Epithelial cell of prostate (primary cell): ENCODE measurements at regions not wholly inside any gene's neighbourhood (a gene's known extent, or its start where the extent isn't known, plus 50 kb on each side); places are given as distances from the start of the nearest gene placed in this dataset.

Experiments
- DNase-seq: peaks from one replicate; pipeline ENCODE4 v3.0.0-alpha.2; 2011; ENCODE audit warnings: low read depth, low spot score
- H3K27ac ChIP-seq: fragments of 450-650 bp; 2 replicates; pipeline ENCODE4 v1.5.1; 2017; ENCODE audit warnings: mild to moderate bottlenecking

DNA sequence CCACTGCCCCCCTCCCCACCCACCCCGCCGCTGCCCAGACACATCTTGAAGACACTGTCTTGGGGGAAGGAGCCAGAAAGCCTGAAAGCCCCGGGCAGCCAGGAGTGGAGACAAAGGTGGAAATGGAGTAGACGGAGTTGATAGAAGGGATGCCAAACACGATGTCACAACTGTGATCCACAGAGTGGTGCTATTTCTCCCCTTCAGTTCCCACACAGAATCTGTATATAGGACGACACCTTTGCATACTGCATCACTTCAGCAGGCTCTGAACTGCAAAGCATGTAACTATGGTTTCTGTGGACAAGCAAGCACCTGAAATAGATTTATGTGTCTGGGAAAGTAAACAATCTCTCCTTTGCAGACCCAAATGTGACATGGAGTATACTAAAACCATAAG is 56.4 kb upstream of the F13A1 start:
- no peak overlapping the region for H3K27ac ChIP-seq
- no peak for DNase-seq

DNA sequence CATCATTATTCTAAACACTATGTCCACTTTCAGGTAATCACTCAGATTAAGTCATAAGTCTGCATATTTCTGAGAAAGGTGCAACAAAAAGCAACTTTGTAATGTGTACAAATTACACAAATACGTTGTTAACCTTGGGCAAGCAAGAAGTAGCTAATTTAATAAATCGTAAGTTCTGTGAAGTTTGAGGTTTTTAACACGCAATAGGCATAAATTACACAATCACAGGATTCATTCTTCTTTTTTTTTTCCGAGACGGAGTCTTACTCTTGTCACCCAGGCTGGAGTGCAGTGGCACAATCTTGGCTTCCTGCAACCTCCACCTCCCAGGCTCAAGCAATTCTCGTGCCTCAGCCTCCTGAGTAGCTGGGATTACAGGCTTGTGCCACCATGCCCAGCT is 57.2 kb upstream of the F13A1 start:
- H3K27ac ChIP-seq: no peak overlapping the region
- DNase-seq: no peak

DNA sequence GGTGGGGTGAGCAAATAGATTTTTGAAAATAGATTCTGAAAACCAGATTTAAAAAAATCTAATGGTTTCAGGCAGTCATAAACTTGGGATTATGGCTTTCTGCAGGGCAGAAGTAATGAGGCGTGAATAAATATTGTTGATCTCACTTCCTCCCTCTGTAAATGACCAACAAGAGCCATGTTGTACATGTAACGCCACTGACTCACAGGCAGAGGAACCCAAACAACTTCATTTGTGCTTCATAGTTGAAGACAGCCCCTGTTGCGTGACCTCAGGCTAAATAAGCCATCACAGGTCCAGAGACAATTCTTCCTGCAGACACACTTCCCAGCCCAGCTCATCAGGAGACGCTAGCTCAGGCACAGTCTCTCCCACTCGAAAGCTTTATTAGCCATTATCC is 59.1 kb upstream of the F13A1 start:
- no peak for DNase-seq
- no peak overlapping the region for H3K27ac ChIP-seq

DNA sequence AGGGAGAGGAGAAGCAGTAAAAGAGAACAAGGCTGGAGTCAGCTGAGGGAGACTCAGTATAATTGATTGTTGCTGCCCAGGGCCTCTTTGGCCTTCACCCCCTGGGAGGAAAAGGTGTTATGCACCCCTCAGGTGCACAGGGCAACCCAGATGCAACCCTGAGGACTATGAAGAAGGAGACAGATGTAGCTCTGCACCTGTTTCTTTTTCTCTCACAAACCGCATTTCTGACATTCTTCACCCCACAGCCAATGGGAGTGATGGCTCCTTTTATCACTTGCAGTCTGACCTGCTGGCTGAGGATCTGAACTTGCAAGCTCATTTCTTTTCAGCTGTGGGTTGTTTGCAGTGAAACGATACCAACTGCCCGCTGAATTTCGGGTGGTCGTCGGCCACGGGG is 64.1 kb upstream of the F13A1 start:
- DNase-seq: no peak
- no peak overlapping the region for H3K27ac ChIP-seq

DNA sequence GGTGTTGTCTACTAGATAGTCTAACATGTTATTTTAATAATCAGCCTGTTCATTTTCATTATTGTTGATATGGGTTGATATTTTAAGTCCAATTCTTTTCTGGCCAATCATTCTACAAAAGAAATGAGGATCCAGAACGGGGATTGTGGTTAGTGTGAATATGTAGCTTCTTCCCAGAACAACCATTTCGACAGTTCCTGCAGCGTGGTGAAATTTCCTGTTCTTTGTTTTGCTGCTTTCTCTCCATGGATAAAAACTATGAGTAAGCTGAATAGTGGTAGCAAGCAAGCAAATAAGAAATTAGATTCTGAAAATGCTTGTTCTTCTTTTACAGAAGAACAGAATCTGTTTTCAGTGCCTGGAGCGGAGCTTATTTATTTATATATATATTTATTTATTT is 65.5 kb upstream of the F13A1 start:
- no peak overlapping the region for H3K27ac ChIP-seq
- DNase-seq: no peak

DNA sequence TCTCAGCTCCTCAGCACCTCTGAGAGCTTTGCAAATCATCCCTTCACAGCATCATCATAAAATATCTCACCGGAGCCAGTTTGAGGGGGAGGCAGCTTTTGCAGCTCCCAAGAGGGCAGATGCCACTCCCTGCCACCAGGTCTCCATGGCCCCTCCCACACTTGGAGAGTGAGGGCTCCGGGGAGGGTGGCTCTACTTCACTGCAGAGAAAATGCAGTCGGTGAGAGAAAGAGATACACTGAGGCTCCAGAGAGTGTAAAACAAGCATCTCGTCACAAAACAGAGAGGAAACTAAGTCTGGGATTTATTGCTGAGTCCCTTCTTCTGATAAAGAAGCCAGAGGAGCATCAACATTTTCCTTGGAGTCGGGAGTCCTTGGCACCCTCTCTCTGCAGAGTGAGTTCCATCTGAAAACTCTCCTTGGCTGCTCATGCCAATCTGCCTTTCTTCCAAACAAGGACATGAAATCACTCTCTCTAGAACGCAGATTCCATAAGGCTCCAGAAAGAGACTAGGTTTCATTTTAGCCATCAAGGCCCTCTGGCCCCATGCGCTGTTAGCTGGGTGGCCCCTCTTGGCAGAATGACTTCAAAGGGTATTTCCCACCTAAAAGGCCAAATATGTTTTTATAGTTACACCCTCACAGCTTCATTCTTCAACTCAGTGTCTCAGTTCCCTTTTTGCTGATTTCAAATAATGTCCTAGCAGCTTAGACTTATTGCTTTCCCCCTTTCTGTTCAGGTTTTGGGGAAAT is 70.6 kb upstream of the F13A1 start:
- no peak overlapping the region for H3K27ac ChIP-seq
- no peak for DNase-seq

DNA sequence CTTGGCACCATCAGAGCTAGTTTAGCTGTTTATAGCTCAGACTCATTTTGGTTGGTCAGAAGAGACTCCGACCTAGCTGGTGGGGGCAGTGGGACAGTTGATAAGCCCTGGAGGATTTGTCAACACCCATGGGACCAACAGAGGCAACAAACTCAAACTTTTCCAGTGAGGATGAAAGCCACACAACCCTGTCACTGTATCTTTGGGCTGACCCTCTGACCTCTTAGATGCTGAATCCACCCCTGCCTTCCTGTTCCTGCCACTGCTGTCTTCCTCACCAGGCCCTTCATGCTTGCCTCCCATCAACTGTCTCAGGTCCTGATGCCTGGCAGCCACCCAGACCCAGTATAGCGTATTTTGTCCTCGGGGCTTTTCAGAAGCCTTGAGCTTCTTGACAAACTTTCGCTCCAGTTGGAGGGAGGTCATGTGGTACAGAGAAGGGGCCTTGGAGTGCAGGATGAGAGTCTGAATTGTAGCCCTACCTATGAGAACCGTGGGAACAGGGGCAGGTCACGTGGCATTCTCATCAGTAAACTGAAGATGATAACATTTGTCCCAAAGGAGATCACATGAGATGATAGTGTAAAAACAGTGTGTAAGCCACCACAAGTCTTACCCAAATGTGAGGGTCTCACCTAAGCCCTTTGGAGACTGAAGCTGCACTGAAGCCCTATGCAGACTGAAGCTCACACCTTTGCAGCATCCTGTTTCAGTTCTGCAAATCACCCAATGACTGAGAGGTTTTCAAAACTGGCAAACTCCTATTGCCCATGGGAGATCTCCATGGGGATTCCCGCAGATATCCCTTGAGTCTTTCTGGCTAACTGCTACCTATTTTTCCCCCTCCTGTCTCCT is 72.0 kb upstream of the F13A1 start:
- H3K27ac ChIP-seq: no peak overlapping the region
- DNase-seq: no peak

DNA sequence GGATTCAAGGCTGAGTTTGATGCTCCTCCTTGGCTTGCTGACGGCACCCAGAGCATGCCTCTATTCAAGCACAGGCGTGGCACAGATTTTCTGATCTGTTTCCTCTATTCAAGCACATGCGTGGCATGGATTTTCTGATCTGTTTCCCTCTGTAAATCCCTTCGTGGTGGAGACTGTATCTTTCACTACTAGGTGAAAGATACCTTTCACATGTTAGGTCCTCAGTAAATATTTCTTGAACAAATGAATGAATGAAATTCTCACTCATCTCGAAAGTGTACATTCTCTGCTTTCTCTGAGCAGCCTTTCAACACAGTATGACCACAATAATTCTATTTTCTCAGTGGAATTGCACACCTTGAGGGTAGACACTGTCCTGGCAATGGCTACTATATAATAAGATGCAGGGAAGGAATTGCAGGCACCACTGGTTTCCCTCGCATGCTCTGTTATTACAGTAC is 72.6 kb upstream of the F13A1 start:
- H3K27ac ChIP-seq: no peak overlapping the region
- DNase-seq: no peak

DNA sequence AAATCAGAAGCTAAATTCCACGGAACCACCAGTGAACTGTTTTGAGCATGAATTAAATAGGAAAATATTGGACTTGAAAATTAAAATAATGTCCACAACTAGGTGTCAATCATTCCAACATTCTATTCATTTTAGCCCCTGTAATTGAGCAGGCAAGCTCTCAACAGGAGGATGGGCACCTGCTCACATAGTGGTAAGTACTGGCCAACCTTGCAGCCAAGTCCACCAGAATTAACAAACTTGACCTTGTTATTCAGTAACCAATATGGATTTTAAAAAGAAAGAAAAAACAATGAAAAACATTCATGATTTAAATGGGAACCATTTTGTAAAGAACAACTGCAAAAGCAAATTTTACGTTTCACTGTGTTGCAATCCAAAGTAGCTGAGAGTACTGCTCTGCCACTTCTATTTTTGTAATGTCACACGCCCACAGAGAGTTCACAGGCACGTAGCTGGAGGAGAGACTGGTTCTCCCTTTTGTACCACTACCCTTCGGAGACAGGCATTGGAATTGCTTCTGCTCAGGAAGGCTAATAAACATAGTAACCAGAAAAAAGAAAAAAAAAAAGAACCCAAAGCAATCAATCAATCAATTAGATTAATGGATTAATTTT is 75.2 kb upstream of the F13A1 start:
- no peak overlapping the region for H3K27ac ChIP-seq

DNA sequence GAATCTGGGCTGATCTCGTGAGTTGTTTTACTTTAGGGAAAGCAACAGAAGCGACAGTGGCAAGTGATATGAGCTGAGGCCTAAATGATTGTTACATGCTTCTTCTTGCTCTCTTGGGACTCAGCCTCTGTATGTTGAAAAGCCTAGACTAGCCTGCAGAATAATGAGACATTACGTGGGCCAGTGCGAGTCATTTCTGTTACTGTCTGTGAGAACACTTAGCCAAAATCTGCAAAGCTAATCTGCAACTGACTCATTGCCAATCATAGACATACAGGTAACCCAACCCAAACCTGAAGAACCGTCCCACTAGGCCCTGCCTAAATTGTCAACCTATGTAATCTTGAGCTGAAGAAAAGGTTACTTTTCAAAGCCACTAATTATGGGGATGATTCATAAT is 77.4 kb upstream of the F13A1 start:
- H3K27ac ChIP-seq: no peak overlapping the region
- peak; percentile 57 for DNase-seq

More for the DNA sequence above, 75.2 kb upstream of the F13A1 start:
- DNase-seq: no peak

DNA sequence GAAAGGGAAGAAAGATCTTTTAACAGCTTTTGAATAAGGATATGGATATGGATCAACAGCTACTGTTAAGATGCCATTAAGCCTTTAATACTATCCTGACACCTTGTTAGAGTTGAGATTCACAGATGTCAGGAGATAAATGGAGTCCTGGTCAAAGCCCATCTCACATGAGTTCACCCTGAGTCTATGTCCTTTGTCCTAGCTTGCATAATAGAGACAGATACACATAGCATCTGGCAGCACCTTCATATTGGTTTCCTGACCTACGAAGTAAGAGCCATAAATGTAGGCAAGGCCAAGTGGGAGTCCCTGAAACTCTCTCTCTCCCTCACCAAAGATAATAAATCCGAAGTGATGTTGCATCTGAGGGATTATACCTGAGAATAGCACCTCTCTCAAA is 79.1 kb upstream of the F13A1 start:
- no peak for DNase-seq
- H3K27ac ChIP-seq: no peak overlapping the region

DNA sequence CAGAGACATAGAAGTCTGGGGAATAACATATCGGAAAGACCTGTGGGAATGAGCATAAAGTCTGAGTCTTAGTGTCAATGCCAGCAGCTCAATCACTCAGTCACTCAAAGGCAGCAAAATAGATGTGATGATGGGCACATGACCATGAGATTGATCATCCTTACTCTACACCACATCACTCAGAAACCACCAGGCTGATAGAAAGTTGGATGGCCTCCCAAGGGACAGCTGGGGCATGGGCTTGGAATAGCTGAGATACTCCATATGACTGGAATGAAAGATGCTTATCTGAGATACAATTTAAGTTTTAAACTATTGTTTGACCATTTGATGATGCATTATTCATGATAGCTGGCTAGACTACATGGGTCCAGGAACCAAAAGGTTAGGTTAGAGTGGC is 80.9 kb upstream of the F13A1 start:
- no peak for DNase-seq
- H3K27ac ChIP-seq: no peak overlapping the region

DNA sequence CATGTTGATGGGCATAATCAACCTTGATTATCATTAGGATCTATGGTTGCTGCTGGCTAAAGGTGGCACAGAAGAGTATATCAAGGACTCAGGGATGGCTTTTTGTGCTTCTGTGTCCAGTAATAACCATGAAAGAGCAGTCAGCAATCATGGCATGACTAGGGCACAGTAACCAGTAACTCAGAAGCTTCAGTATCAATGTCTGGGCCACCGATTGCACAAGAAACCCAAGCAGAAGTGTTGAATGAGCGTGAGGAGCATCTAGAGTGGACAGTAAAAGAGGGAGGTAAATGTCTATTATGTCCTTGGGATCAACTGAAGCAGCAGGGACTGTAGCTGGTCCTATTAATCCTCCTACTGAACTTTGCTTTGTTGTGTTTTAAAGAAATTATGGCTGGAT is 81.5 kb upstream of the F13A1 start:
- no peak for DNase-seq
- H3K27ac ChIP-seq: no peak overlapping the region

DNA sequence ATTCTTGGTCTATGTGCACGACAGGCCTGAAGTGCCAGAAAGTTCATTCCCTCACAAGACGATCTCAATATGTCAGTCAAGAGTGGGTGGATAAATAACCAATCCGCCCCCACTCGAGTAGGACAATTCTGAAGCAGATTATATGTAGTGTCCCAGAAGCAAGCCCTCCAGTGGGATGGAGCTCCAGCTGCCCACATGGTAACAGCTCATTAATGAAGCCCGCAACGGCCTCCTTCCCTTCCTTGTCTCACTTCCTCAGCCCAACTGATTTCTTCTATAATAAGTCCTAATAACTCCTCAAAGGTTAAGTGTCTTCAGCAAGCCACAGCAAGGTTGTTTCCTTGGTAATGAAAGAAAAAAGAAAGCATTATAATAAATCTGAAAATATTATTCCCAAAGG is 82.1 kb upstream of the F13A1 start:
- DNase-seq: no peak
- H3K27ac ChIP-seq: no peak overlapping the region

DNA sequence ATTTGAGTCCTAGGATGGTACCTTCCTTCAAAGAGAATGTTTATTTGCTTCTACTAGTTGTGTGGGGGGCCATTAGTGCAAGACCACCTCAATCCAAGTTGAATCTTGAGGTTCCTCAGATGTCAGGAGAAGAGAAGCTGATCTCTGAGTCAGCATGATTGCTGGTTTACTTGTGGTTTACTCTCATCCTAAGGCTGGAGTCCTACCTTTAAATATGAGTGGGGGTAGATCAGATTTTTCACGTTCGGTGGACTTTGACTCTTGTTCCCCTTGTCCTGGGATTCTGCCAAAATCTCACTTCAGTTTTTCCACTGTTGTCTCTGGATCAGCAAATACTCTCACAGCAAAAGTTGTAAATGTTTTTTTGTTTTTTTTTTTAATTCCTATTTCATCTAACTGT is 84.6 kb upstream of the F13A1 start:
- no peak overlapping the region for H3K27ac ChIP-seq
- no peak for DNase-seq

DNA sequence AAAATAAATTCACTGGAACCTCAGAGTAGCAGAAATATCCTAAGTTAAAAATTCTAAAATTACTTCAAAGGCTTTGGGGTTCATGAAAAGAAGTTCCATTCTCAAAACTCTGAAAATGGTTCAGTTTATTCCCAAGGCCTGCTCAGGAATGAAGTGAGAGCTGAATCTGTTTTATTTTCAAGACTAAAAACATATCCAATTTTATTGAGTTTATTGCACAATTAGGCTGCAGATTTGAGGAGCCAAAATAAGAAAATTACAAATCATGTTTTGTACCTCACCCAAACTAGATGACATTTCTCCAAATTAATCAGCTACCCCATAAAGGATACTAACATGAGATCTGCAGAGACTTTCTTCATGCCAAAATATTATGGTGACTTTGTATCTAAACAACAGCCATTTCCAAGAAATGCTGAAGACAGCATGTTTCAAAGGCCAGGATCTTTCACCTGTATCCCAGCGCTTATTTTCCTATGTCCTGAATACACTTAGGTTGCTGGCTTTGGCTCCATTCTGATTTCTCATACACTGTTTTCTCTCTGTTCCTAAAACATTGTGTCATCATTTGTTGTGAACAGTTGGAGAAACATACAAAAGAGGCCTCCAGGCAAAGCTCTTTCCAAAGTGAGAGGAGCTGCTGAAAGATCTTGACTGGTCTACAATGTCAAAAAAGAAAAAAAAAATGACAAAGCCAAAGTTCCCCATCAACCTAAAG is 85.7 kb upstream of the F13A1 start:
- H3K27ac ChIP-seq: no peak overlapping the region
- DNase-seq: no peak

DNA sequence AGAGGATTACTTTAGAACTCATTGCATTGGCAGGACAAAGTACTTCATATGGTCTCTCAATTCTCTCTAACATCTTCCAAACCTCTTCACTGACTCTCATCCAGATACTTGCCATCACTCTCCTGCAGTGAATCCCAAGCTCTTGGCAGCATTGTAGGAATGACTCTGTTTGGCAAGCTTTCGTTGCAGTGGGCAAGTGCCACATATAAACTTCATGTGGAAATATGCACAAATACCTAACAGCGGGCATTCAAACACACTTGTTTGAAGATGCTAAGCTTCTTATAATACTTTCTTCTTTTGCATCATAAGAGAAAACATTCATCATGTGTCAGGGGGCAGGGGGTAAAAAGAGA is 86.2 kb upstream of the F13A1 start:
- H3K27ac ChIP-seq: no peak overlapping the region
- DNase-seq: no peak

DNA sequence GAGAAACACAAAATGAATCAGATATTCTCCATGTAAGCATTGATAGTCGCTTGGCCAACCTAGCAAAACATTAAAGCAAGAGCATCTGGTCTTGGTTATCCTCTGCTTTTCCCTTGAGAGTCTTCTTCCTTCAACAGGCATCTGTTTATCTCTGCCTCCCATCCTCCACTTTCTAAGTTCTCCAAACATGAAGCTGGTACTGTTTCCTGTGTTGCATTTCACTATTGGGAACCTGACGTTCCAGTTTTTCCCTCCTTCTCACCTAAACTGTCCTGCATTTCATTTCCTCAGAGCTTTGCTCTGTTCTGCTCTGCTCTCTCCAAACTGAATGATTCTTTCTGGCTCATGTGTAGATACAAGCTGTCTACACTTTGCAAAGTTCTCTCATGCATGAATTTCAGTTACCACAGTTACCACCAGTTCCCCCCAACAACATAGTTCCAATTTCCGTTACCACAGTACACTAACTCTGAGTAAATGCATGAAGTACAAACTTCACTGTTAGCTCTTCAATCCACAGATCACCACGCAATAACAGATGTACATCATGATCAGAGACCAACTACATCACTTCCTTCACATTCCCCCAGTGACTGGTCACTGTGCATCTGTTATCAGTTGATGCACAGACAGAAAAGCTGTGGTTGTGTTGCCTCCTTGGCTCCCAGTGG is 86.7 kb upstream of the F13A1 start:
- no peak for DNase-seq
- no peak overlapping the region for H3K27ac ChIP-seq

DNA sequence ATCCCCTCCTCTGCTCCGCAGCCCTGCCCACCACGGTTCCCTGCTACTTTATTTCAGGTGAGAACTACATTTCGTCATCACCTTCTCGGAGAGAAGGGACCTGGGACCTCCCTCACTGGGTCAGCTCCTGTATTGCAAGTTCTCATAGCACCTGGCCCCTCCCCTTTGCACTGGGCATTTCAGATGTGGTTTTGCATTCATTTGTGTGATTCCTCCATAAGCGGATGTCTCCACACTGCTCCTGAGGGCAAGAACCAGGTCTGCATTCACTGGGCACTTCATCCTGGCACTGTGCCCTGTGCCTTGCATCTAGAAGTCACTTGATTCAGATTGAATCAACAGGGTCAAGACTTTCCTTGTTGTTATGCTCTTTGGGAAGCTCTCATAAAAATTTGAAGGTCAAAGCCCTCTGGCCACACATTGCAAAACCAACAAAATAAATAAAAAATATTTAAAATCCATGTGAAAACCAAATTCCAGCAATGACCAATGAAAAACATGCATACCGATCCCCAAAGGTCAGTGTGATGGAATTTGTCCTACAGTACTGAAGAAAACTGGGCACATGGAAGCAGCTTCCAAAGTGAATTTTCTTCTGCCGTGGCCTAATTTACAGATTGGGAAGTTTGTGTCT is 89.1 kb upstream of the F13A1 start:
- no peak for DNase-seq
- H3K27ac ChIP-seq: no peak overlapping the region

DNA sequence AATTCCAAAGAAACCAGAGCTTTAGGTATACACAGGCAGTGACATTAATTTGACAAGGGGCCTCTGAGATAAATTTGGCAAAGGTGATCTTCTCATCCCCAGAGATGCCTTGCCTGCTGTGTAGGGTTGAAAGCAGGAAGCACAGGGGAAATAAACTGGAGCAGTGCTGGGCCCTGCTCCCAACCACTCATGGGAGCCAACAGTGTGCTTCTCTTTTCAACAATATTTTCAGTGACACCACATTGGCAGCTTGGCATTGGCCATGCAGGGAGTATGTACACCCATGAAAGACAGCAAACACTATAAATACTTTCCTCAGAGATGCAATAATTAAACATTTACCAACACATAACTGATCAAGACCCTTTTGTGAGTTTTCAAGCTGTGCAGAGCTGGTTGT is 90.7 kb upstream of the F13A1 start:
- DNase-seq: no peak
- no peak overlapping the region for H3K27ac ChIP-seq
